ENCODE measurements at regions not wholly inside any gene's neighbourhood (a gene's known extent, or its start where the extent isn't known, plus 50 kb on each side); places are given as distances from the start of the nearest gene placed in this dataset.
A peak's percentile ranks its signal among the peaks of the same experiment; 100 is the strongest.

DNA sequence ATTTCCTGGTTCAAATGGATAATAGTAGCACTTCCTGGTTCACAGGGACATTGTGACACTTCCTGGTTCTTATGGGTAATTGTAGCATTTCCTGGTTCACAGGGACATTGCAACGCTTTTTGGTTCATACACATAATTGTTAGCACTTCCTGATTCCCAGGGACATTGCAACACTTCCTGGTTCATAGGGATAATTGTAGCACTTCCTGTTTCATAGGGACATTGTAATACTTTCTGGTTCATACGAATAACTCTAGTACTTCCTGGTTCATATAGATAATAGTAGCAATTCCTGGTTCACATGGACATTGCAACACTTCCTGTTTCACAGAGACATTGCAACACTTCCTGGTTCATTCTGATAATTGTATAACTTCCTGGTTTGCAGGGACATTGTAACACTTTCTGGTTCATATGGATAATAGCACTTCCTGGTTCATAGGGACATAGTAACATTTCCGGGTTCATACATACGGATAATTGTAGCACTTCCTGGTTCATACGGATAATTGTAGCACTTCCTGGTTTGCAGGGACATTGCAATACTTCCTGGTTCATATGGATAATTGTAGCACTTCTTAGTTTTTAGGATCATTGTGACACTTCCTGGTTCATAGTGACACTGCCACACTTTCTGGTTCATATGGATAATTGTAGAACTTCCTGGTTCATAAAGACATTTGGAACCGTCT is 61.6 kb upstream of the CD99 start:
- no peak overlapping the region for H3K4me3 ChIP-seq (ENCODE audit: low read depth, low read length)
- DNase-seq (ENCODE audit: low read depth), result no peak
- no peak for TF ChIP-seq CTCF (conservative IDR thresholded peaks at IDR 0.05; ENCODE audit: low read depth, low read length)

DNA sequence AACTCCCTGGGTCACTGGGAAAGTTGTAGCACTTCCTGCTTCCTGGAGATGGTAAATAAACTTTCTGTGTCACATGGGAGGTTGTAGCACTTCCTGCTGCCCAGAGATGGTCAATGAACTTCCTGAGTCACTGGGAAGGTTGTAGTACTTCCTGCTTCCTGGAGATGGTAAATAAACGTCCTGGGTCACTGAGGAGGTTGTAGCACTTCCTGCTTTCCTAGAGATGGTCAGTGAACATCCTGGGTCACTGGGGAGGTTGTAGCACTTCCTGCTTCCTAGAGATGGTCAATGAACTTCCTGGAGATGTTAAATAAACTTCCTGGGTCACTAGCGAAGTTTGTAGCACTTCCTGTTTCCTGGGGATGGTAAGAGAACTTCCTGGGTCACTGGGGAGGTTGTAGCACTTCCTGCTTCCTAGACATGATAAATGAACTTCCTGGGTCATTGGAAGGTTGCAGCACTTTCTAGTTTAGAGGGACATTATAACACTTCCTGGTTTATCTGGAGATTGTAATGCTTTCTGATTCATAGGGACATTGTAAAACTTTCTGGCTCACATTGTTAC is 62.3 kb upstream of the CD99 start:
- TF ChIP-seq CTCF (conservative IDR thresholded peaks at IDR 0.05; ENCODE audit: low read depth, low read length), result no peak
- H3K4me3 ChIP-seq (ENCODE audit: low read depth, low read length), result no peak overlapping the region
- DNase-seq (ENCODE audit: low read depth), result no peak

DNA sequence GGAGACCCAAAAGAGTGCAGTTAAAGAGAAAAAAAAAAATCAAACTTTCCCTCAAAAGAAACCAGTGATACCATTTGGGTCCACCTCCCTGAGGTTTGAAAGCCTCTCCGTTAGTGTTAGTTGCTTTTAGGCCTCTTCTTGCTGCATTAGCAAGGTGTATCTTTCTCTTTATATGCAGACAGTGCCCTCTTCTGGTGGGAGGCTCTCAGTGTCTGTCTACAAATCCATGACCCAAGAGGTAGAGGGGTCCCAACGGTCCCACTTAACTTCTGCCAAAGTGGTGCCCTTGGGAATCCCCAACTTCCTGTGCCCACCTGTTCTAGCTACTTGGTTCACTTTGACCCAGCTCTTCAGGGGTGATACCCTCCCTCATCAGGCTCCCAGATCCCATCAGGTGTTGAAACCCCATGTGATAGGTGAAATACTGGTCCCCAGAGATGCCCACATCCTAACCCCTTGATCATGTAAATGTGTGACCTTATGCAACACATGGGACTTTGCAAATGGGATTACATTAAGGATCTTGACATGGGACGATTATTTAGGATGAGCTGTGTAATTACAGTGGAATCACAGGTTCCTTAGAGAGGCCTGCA is 63.7 kb upstream of the CD99 start:
- no peak for DNase-seq (ENCODE audit: low read depth)
- peak; percentile 69 for TF ChIP-seq CTCF (conservative IDR thresholded peaks at IDR 0.05; ENCODE audit: low read depth, low read length)
- H3K4me3 ChIP-seq (ENCODE audit: low read depth, low read length), result no peak overlapping the region

GRCh38 chrX:2626750-2627149 is 64.3 kb upstream of the CD99 start:
- DNase-seq (ENCODE audit: low read depth), result no peak
- TF ChIP-seq CTCF (conservative IDR thresholded peaks at IDR 0.05; ENCODE audit: low read depth, low read length), result no peak
- no peak overlapping the region for H3K4me3 ChIP-seq (ENCODE audit: low read depth, low read length)

DNA sequence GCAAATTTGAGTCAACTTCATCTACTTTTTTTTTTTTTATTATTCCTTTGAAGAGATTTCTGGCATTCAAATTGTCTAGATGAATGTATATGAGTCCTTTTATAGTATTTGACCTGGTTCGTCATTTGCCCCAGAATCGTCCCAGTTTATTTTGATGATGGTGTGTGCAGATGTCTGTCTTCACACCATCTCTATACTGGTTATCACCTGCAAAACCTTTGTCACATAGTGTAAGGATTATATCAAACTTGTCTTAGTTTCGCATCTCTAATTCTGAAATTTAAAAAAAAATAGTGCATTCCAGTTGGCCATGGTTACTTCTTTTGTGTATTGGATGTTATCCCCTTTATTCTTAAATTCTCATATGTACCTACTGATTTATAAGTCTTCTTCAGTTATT is 70.5 kb upstream of the CD99 start:
- H3K4me3 ChIP-seq (ENCODE audit: low read depth, low read length), result no peak overlapping the region
- no peak for TF ChIP-seq CTCF (conservative IDR thresholded peaks at IDR 0.05; ENCODE audit: low read depth, low read length)
- DNase-seq (ENCODE audit: low read depth), result no peak

DNA sequence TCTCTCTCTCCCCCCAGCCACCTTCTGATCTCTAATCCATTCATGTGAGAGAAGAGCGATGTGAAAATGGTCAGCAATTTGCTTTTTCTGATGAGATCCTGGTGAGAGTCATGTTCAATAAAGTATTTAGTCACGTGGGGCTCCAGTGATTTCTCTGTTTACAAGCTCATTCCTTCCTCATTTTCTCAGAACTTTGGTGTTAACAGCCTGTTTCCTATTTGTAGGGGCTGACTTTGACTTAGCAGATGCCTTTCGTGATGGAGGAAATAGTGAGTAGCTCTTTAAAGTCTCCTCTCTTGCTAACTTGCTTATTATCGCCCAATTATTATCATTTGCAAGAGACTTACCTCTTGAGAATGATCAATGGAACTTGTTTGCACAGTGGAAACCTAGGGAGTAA is 72.6 kb upstream of the CD99 start:
- TF ChIP-seq CTCF (conservative IDR thresholded peaks at IDR 0.05; ENCODE audit: low read depth, low read length), result no peak

GRCh38 chrX:2614911-2615310 is 76.2 kb upstream of the CD99 start:
- H3K4me3 ChIP-seq (ENCODE audit: low read depth, low read length), result no peak overlapping the region
- peak; percentile 59 for TF ChIP-seq CTCF (conservative IDR thresholded peaks at IDR 0.05; ENCODE audit: low read depth, low read length)
- peak; percentile 51 for DNase-seq (ENCODE audit: low read depth)

More for the DNA sequence above, 72.6 kb upstream of the CD99 start:
- H3K4me3 ChIP-seq (ENCODE audit: low read depth, low read length), result no peak overlapping the region
- DNase-seq (ENCODE audit: low read depth), result no peak

Data from epithelial cell of proximal tubule (primary cell).